GM18502 (cell line): ENCODE measurements at regions not wholly inside any gene's neighbourhood (a gene's known extent, or its start where the extent isn't known, plus 50 kb on each side); places are given as distances from the start of the nearest gene placed in this dataset.
"Not testable (repeated sequence)": the region's sequence is repeated elsewhere in the genome, so short reads cannot be mapped to it uniquely, and the experiment has no call there.

Source experiments
- ATAC-seq: cut with Tn5 transposase; IDR thresholded peaks from one replicate; pipeline ENCODE4 v1.9.1; 2021; ENCODE audit warnings: mild to moderate bottlenecking; ENCODE audit not compliant: unreplicated experiment, poor library complexity

GRCh38 chr11:23429569-23429968 lies 569.3 kb upstream of the CCDC179 start:
- no peak for ATAC-seq

DNA sequence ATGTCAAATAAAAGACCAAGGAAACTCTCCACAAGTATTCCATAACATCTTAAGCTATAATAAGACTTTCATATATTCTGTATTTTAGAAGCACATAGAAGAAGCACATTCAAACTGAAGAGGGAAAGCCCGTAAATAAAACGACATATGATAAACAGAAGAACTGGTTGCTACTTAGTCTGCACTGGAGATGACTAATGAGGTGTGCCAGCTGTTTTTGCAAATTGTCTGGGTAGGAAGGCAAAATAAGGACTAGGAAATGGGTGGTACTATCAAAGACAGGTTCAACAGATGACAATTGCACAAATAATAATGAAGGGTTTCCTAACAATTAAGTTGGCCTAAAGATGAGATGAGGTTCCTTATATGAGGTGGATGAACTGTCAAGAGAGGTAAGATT lies 593.2 kb upstream of the CCDC179 start:
- ATAC-seq: no peak

DNA sequence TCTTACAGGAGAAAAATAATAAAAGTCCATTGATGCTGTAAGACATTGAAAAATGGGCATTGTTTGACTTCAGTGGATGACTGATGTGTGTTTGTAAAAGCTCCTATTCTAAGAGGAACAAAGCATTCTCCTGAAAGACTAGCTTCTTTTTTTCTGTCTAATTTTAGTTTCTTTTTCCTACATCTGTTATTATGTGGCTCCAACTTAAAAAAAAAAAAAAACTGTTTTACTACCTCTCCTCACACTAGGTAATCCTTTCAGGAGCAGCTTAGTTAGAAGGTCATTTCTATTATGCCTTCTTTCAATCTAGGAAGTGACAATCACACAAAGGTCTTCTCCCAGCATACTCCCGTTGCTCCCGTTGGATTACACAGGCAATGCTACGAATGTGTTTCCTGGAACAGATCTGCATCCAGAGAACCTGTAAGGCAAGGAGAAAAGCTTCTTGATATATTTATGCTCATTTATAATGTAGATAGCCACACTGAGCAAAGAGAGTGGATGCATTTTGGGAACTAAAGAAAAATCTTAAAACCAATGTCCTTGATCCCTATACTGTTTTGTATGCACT lies 595.1 kb upstream of the CCDC179 start:
- no peak for ATAC-seq

DNA sequence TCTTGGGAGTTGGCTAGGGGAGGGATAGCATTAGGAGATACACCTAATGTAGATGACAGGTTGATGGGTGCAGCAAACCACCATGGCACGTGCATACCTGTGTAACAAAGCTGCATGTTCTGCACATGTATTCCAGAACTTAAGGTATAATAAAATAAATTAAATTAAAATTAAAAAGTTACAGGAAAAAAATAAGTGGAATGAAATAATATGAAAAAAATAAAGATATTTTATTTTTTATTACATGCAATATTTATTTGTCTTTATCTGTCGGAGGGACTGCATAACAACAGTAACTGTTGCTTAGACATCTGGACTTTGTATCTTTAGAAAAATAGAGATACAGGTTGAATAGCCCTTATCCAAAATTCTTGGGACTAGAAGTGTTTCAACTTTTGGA lies 597.4 kb upstream of the CCDC179 start:
- ATAC-seq: no peak

GRCh38 chr11:23471878-23472277 lies 611.6 kb upstream of the CCDC179 start:
- no peak for ATAC-seq

GRCh38 chr11:23473782-23474181 lies 613.5 kb upstream of the CCDC179 start:
- no peak for ATAC-seq

DNA sequence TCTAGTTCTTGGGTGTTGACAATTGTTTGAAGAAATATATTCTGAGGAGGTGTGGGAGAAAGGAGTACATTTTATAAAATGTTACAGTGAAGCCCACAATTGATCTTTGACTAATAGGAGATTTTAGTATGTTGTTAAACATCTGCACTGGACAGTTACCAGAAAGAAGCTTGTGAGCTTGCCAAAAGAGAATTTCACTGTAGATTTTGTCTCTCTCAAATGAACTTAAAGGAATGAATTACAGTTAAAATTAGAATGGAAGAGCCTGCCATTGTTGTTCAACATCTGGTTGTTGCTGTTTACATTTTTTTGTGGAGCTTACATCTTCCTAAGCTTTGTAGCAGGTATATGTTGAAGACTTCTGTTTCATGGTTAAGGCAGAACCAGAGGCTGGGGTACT lies 620.5 kb upstream of the CCDC179 start:
- no peak for ATAC-seq

- not testable (repeated sequence) for ATAC-seq
Measured at GRCh38 chr11:23484146-23484545, 623.9 kb upstream of the CCDC179 start.

DNA sequence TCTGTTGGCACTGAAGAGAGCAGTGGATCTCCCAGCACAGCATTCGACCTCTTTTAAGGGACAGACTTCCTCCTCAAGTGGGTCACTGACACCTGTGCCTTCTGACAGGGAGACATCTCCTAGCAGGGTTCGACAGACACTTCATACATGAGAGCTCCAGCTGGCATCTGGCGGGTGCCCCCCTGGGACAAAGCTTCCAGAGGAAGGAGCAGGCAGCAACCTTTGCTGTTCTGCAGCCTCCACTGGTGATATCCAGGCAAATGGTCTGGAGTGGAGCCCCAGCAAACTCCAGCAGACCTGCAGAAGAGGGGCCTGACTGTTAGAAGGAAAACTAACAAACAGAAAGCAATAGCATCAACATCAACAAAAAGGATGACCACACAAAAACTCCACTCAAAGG lies 624.3 kb upstream of the CCDC179 start:
- ATAC-seq: not testable (repeated sequence)

DNA sequence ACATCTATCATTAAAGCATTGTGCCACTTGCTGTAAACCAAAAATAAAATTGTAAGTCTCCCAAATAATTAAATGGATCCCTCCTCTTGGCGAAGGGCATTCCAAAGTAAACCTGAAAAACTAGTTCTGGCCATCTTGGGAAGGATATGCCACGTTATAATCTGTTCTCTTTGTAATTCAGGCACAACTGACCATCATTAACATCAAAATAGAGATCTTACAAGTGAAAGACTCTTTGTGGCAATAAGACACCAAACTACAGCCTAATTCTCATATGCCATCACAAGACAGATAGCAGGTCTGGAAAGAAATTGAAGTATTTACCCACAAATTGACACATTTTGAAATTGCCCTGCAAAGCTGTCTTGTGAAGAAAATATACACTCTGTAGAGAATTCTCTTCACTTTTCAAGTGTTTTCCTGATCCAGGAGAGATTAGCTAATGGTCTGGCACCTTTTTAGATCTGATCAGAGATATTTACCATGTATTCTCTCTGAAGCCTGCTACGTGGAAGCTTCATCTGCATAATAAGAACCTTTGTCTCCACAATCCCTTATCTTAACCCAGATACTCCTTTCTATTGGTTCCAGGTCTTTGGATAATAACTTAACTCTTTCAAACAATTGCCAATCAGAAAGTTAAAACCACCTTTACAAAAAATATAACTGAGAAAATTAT lies 630.4 kb upstream of the CCDC179 start:
- ATAC-seq: no peak

DNA sequence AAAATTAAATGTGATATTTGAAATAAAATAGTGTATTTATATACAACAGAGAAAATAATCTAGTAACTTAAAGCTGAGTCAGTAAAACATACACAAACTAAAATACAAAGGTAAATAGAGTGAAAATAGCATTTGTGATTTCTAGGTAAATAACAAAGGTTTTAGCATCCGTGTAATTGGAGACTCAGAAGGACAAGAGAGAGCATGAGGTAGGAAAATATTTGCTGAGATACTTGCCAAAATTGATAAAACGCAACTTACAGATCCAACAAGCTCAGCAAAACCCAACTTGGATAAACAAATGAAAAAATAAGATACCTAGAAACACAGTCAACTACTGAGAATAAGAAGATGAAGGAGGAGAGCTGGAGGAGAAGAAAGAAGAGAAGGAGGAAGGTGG lies 634.7 kb upstream of the CCDC179 start:
- no peak for ATAC-seq

GRCh38 chr11:23496340-23496739 lies 636.1 kb upstream of the CCDC179 start:
- ATAC-seq: no peak

GRCh38 chr11:23497040-23497439 lies 636.8 kb upstream of the CCDC179 start:
- no peak for ATAC-seq

- no peak for ATAC-seq
Measured at GRCh38 chr11:23502389-23502788, 642.1 kb upstream of the CCDC179 start.

- no peak for ATAC-seq
Measured at GRCh38 chr11:23502826-23503225, 642.6 kb upstream of the CCDC179 start.

- peak; percentile 40 for ATAC-seq
Measured at GRCh38 chr11:23509023-23509422, 648.7 kb upstream of the CCDC179 start.

GRCh38 chr11:23509821-23510220 lies 649.5 kb upstream of the CCDC179 start:
- no peak for ATAC-seq

GRCh38 chr11:23519194-23519593 lies 658.9 kb upstream of the CCDC179 start:
- ATAC-seq: no peak

- ATAC-seq: no peak
Measured at GRCh38 chr11:23520226-23520960, 660.1 kb upstream of the CCDC179 start.

DNA sequence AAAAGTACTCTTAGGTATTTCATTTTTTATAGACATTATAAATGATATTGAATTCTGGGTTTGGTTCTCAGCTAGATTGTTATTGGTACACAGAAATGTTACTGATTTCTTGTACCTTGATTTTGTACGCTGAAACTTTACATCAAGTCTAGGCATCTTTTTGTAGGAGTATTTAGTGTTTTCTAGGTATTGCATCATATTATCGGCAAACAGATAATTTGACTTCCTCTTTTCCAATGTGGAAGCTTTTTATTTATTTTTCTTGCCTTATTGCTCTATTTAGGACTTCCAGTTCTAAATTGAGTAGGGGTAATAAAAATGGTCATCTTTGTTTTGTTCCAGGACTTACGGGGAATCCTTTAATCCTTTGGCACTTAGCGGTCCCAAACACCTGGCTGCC lies 676.6 kb upstream of the CCDC179 start:
- ATAC-seq: no peak

GRCh38 chr11:23539556-23539955 lies 679.3 kb upstream of the CCDC179 start:
- ATAC-seq: peak; percentile 3

- ATAC-seq: peak; percentile 89
Measured at GRCh38 chr11:23540101-23540561, 679.9 kb upstream of the CCDC179 start.
